Lower leg skin (tissue), 4 donors: ENCODE measurements at regions not wholly inside any gene's neighbourhood (a gene's known extent, or its start where the extent isn't known, plus 50 kb on each side); places are given as distances from the start of the nearest gene placed in this dataset.

Source experiments
- DNase-seq, 2 donors: peaks; one replicate each; pipeline ENCODE4 v3.0.0-alpha.2; 2019; ENCODE audit warnings: low spot score in 2 of 2
- H3K4me3 ChIP-seq: fragments of 200-600 bp; sonication (generic); 2 replicates; pipeline ENCODE4 v1.5.1; 2017; ENCODE audit warnings: mild to moderate bottlenecking, low read depth; ENCODE audit not compliant: poor library complexity, severe bottlenecking
- POLR2A ChIP-seq, 2 donors: fragments of 450-650 bp; IDR thresholded peaks; one replicate each; pipeline ENCODE4 v1.6.1; 2016 to 2017; ENCODE audit warnings: antibody characterized with exemption in 2 of 2, mild to moderate bottlenecking in 1 of 2, moderate library complexity in 1 of 2
- WGBS, 2 donors: methylation state at CpG; one replicate each; pipeline ENCODE4 v1.1.5; 2018; 5-methylcytosine and 5-hydroxymethylcytosine counted together
- intact Hi-C: fragments of 100-400 bp; cut with DNase I; formaldehyde crosslinking; loops from one replicate; pipeline ENCODE4 v1.15.0; 2023; ENCODE audit warnings: low total_unique reads
- TF ChIP-seq, protein P1 (sequence below), 3 donors: fragments of 450-650 bp; IDR thresholded peaks; one replicate each; pipeline ENCODE4 v1.5.1; 2016; ENCODE audit warnings: antibody characterized with exemption in 3 of 3, mild to moderate bottlenecking in 3 of 3, moderate library complexity in 2 of 3

GRCh38 chr18:75799449-75800330 is 372.2 kb upstream of the SMIM21 start:
- H3K4me3 ChIP-seq = no peak overlapping the region
- intact Hi-C loops = no loop called here
- DNase-seq = no peak
- TF ChIP-seq POLR2A (IDR thresholded peaks at IDR 0.05) = no peak
- TF ChIP-seq, protein P1, sequence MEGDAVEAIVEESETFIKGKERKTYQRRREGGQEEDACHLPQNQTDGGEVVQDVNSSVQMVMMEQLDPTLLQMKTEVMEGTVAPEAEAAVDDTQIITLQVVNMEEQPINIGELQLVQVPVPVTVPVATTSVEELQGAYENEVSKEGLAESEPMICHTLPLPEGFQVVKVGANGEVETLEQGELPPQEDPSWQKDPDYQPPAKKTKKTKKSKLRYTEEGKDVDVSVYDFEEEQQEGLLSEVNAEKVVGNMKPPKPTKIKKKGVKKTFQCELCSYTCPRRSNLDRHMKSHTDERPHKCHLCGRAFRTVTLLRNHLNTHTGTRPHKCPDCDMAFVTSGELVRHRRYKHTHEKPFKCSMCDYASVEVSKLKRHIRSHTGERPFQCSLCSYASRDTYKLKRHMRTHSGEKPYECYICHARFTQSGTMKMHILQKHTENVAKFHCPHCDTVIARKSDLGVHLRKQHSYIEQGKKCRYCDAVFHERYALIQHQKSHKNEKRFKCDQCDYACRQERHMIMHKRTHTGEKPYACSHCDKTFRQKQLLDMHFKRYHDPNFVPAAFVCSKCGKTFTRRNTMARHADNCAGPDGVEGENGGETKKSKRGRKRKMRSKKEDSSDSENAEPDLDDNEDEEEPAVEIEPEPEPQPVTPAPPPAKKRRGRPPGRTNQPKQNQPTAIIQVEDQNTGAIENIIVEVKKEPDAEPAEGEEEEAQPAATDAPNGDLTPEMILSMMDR (IDR thresholded peaks at IDR 0.05) = no peak
- 77 to 78% methylated on average over 10 of the region's 10 CpGs for WGBS, 2 donors

GRCh38 chr18:75797046-75797445 is 369.5 kb upstream of the SMIM21 start:
- DNase-seq = no peak
- intact Hi-C loops = no loop called here
- TF ChIP-seq, protein P1 (IDR thresholded peaks at IDR 0.05) = no peak
- no peak for TF ChIP-seq POLR2A (IDR thresholded peaks at IDR 0.05)
- no peak overlapping the region for H3K4me3 ChIP-seq
- WGBS, 2 donors = 69 to 77% methylated on average over 1 of the region's 1 CpG

DNA sequence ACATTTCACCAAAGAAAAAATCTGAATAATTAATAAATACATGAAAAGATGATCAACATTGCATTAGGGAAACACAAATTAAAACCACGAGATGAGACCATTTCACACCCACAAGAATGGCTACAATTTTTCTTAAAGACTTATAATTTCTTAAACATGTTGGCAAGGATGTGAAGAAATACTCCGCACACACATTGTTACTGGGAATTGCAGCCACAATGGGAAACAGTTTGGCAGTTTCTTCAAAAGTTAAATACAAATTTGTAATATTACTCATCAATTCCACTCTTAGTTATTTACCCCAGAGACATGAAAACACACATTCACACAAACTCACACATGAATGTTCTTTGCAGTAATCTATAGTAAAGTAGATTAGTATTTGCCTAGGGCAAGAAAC is 363.3 kb upstream of the SMIM21 start:
- DNase-seq = no peak
- TF ChIP-seq POLR2A (IDR thresholded peaks at IDR 0.05) = no peak
- TF ChIP-seq, protein P1 (IDR thresholded peaks at IDR 0.05) = no peak
- WGBS, 2 donors = 40 to 55% methylated on average over 2 of the region's 2 CpGs
- no peak overlapping the region for H3K4me3 ChIP-seq
- intact Hi-C loops = no loop called here

GRCh38 chr18:75790111-75790510 is 362.6 kb upstream of the SMIM21 start:
- 77 to 85% methylated on average over 2 of the region's 2 CpGs for WGBS, 2 donors
- DNase-seq = no peak
- intact Hi-C loops = no loop called here
- H3K4me3 ChIP-seq = no peak overlapping the region
- no peak for TF ChIP-seq POLR2A (IDR thresholded peaks at IDR 0.05)
- TF ChIP-seq, protein P1 (IDR thresholded peaks at IDR 0.05) = no peak

DNA sequence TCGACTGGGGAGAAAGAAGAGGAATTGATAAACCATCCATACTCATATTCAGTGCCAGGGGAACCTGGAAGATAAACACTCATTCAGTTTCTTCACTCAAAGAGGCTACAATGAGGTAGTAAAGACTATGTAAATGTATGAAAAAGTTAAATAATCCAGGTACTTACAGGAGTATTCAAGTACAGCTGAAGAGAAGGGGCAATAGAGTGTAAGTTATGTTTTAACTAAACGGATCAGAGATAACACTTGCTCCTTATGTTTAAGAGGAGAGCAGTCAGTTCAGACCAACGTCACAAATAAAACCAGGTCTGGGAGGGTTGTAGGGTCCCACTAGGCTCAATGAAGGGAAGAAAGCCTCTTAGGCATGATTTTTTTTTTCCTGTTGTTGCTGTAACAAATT is 358.3 kb upstream of the SMIM21 start:
- no peak for TF ChIP-seq POLR2A (IDR thresholded peaks at IDR 0.05)
- TF ChIP-seq, protein P1 (IDR thresholded peaks at IDR 0.05) = no peak
- no peak for DNase-seq
- no peak overlapping the region for H3K4me3 ChIP-seq
- WGBS, 2 donors = 84 to 89% methylated on average over 3 of the region's 3 CpGs
- intact Hi-C loops = no loop called here
